ENCODE measurements at regions not wholly inside any gene's neighbourhood (a gene's known extent, or its start where the extent isn't known, plus 50 kb on each side); places are given as distances from the start of the nearest gene placed in this dataset.

DNA sequence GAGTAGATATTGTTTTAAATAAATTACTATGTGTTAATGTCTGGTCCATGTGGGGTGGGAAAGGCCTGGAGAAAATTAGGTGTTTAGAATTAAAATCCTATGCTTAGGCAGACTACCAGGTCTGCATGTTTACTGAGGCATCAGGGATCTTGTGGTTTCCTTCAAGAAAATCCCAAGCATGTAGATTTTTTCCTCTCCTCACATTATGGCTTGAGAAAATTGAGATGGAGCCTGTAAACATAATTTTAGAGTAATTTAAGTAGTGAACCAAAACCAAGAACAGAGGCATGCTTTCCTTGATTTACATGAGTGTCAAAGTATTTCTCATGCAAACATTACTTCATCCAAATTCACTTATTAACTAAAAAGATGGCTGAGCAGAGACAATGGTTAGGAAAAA is 823.7 kb downstream of the AACS start (continued):
- TF ChIP-seq SUZ12 (IDR thresholded peaks at IDR 0.05; ENCODE audit: low read length) (no peak), SAP30 (IDR thresholded peaks at IDR 0.05; ENCODE audit: insufficient read depth, insufficient replicate concordance, low read length) (no peak), ASH2L (IDR thresholded peaks at IDR 0.05; ENCODE audit: low read length) (no peak), EGR1 (IDR thresholded peaks at IDR 0.05; ENCODE audit: borderline replicate concordance, low read depth, low read length) (no peak), TBP (IDR thresholded peaks at IDR 0.05; ENCODE audit: low read depth, low read length) (no peak), KDM1A (IDR thresholded peaks at IDR 0.05; ENCODE audit: borderline replicate concordance, low read length) (no peak), KDM5A (IDR thresholded peaks at IDR 0.05; ENCODE audit: low read length) (no peak), SIN3A (conservative IDR thresholded peaks at IDR 0.05 in 1 of 2, IDR thresholded peaks at IDR 0.05 in 1 of 2; ENCODE audit: low read depth in 1 of 2, low read length in 2 of 2) (no peak), TEAD4 (IDR thresholded peaks at IDR 0.05; ENCODE audit: low read depth, low read length) (no peak), CBX5 (IDR thresholded peaks at IDR 0.05; ENCODE audit: low read depth, low read length) (no peak), BACH1 (IDR thresholded peaks at IDR 0.05; ENCODE audit: low read length) (no peak), JUN (IDR thresholded peaks at IDR 0.05; ENCODE audit: low read depth, low read length) (no peak), CTBP2 (IDR thresholded peaks at IDR 0.05; ENCODE audit: borderline replicate concordance, insufficient read depth, insufficient read length, low read length) (no peak), ZNF274 (IDR thresholded peaks at IDR 0.05; ENCODE audit: borderline replicate concordance, extremely low read depth, low read length) (no peak), SP4 (IDR thresholded peaks at IDR 0.05; ENCODE audit: low read length) (no peak), GABPA (IDR thresholded peaks at IDR 0.05; ENCODE audit: borderline replicate concordance, insufficient read depth, low read length) (no peak), CEBPB (IDR thresholded peaks at IDR 0.05; ENCODE audit: low read depth, low read length) (no peak)
- TF ChIP-seq, protein P1, sequence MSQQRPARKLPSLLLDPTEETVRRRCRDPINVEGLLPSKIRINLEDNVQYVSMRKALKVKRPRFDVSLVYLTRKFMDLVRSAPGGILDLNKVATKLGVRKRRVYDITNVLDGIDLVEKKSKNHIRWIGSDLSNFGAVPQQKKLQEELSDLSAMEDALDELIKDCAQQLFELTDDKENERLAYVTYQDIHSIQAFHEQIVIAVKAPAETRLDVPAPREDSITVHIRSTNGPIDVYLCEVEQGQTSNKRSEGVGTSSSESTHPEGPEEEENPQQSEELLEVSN (IDR thresholded peaks at IDR 0.05), result no peak
